Inferior parietal cortex (tissue), 1 donor: ENCODE measurements at regions not wholly inside any gene's neighbourhood (a gene's known extent, or its start where the extent isn't known, plus 50 kb on each side); places are given as distances from the start of the nearest gene placed in this dataset.
"Not testable (repeated sequence)": the region's sequence is repeated elsewhere in the genome, so short reads cannot be mapped to it uniquely, and the experiment has no call there.

Source experiments
- DNase-seq: peaks from one replicate; pipeline ENCODE4 v3.0.0-alpha.2; 2016; ENCODE audit errors: extremely low spot score

GRCh38 chr1:187630653-187631380 is 802.1 kb downstream of the PLA2G4A start:
- no peak for DNase-seq

- DNase-seq: no peak
Observed at GRCh38 chr1:187631381-187631675, 802.6 kb downstream of the PLA2G4A start.

GRCh38 chr1:187631984-187632383 is 803.2 kb downstream of the PLA2G4A start:
- DNase-seq: no peak

- DNase-seq: no peak
Observed at GRCh38 chr1:187634940-187635339, 806.2 kb downstream of the PLA2G4A start.

- DNase-seq: no peak
Observed at GRCh38 chr1:187638733-187639434, 810.1 kb downstream of the PLA2G4A start.

- DNase-seq: no peak
Observed at GRCh38 chr1:187641015-187641414, 812.3 kb downstream of the PLA2G4A start.

GRCh38 chr1:187641463-187641862 is 812.7 kb downstream of the PLA2G4A start:
- DNase-seq: no peak

- DNase-seq: no peak
Observed at GRCh38 chr1:187641907-187642306, 813.2 kb downstream of the PLA2G4A start.

DNA sequence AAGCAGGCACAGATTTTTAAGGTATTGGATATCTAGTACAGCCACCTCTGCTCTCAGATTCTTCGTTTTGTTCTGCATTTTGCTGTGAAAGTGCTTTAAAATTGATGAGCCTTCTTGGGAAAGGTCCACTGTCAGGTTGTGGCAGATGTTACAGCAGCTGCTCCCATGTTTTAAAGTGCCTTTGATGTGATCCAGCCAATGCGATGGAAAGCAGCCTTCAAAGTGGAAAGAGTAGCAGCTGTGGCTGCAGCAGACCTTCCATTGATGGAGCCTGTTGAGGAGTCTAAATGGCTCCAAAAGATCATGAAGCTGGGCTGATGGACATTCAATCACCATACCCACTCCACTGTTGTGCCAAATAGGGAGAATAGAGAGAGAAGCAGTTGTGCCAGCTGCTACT is 816.9 kb downstream of the PLA2G4A start:
- DNase-seq: no peak

GRCh38 chr1:187646536-187647107 is 817.9 kb downstream of the PLA2G4A start:
- no peak for DNase-seq

GRCh38 chr1:187648091-187648490 is 819.3 kb downstream of the PLA2G4A start:
- DNase-seq: no peak

DNA sequence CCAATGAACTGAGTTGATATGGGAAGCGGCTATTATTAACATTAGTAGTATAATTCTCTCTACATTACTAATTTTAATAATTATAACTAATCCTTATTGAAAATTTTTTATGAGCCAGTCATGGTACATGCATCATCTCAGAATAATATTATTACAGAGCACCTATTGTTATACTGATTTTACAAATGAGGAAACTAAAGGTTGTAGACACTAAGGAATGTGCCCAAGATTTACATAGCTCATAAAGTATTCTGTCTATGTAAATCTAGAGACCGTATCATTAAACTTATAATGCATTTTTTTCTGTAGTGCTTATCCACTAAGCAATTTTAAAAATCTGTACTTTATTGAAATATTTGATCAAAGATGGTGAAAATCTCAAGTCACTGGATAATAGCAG is 825.9 kb downstream of the PLA2G4A start:
- no peak for DNase-seq

DNA sequence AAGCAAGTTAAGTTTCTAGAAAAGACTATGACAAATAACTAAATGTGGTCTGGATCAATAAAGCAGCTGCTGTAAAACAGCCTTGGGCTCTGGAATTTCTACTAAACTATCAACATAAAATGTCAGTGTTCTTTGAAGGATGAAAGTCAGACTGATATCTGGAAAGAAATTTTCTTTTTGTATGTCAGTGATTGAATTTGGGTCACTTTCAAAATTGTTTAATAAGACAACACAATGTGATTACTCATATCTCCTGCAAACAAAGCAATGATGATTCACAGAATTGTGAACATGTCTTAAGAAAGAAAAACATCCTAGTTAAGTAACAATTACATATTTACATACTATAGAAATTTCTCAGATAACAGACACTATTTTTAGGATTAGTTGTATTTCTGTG is 826.4 kb downstream of the PLA2G4A start:
- no peak for DNase-seq

- DNase-seq: no peak
Observed at GRCh38 chr1:187665483-187665882, 836.7 kb downstream of the PLA2G4A start.

DNA sequence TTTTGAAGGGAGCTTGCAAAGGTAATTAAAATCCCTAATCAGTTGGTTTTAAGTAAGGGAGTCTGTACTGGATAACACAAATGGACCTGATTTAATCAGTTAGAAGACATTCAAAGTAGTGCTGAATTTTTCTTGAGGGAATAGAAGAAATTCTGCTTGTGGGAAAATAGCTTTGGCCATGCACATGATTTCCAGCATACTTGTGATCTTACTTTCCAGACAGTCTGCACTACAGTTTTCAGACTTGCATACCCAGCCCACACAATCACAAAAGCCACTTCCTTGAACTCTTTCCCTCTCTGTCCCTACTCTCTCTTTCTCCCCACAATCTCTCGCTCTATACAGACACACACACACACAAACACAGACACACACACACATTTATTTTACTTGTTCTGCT is 852.1 kb downstream of the PLA2G4A start:
- no peak for DNase-seq

GRCh38 chr1:187682112-187682511 is 853.4 kb downstream of the PLA2G4A start:
- DNase-seq: no peak

DNA sequence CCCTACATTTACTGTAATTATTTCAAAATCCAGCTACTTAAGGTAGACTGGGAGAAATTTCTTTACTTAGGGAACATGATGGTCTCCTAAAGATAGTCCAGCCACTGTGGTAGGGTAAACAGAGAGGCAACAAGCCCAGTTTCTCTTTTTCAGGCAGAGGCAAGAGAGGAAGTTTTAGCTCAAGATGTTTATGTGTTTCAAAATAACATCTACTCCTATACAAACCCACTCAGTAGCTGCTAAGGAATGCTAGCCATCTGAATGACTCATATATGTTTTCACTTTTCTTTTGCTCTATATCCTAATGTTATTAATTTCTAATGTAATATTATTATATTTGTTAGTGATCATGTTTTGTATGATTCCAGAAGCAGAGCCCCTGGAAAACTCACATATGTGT is 856.6 kb downstream of the PLA2G4A start:
- no peak for DNase-seq

DNA sequence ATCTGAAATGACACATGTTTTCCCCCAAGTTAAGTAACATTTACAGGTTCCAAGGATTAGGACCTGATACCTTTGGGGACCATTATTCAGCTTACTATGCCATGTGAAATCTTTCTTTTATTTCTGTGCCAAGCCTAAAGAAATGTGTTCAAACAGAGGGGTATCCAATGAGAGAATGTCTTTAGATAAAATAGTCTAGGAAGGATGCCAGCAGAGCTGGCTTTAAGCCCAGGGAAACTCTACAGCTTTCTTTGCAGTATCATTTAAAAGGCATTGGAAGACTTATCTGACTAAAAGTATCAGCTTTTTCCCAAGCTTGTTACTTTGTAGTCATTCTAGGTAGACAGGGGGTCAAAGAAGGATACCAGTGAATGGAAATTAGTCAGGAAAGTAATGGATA is 860.4 kb downstream of the PLA2G4A start:
- DNase-seq: peak; percentile 66

DNA sequence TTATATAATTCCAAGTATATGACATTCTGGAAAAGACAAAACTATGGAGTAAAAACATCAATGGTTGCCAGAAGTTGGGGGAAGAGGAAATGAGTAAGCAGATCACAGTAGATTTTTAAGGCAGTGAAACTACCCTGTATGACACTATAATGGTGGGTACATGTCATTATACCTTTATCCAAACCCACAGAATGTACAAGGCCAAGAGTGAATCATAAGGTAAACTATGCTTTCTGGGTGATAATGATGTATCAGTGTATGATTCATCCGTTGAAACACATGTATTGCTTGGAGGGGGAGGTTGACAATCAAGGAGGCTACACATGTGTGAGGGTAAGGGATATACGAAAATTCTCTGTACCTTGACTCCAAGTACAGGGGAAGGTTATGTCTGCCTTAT is 862.7 kb downstream of the PLA2G4A start:
- no peak for DNase-seq

DNA sequence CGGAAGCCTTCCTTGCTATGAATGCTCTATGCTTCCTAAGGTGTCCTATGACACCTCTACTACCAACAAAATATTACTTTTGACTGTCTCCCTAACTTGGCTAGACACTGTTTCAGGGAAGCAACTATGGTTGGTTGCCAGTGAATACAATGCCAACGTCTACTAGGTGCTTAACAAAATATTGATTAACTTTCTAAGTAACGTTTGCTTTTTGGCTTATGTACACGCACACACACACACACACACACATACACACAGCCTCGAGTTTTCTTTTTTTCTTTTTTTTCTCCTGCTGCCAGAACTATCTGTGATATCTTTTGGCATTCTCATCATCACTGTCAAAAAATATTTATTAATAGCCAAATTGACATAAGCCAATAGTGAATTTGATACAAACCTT is 864.0 kb downstream of the PLA2G4A start:
- no peak for DNase-seq

GRCh38 chr1:187696073-187696472 is 867.3 kb downstream of the PLA2G4A start:
- DNase-seq: no peak

DNA sequence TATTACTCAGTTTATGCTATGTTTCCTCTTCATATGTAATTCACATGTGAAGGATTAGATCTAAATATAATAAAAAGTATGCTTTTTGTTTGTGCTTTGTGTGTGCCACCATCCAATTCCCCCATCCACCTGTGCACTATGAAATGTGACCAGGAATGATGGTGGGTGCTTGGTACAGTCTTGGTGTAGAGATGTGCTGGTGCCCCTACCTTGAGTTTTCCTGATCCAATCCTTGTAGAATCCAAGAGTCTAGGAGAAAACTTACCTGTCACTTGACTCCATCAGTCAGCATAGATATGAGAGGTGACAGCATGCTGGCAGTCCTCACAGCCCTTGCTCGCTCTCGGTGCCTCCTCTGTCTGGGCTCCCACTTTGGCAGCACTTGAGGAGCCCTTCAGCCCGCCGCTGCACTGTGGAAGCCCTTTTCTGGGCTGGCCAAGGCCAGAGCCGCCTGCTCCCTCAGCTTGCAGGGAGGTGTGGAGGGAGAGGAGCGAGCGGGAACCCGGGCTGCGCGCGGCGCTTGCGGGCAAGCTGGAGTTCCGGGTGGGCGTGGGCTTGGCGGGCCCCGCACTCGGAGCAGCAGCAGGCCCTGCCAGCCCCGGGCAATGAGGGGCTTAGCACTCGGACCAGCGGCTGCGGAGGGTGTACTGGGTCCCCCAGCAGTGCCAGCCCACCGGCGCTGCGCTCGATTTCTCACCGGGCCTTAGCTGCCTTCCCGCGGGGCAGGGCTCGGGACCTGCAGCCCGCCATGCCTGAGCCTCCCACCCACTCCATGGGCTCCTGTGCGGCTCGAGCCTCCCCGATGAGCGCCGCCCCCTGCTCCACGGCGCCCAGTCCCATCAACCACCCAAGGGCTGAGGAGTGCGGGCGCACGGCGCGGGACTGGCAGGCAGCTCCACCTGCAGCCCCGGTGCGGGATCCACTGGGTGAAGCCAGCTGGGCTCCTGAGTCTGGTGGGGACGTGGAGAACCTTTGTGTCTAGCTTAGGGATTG is 874.7 kb downstream of the PLA2G4A start:
- DNase-seq: not testable (repeated sequence)
